SK-N-MC (cell line): ENCODE measurements at regions not wholly inside any gene's neighbourhood (a gene's known extent, or its start where the extent isn't known, plus 50 kb on each side); places are given as distances from the start of the nearest gene placed in this dataset.

Experiments
- EZH2 ChIP-seq: fragments of 200-600 bp; sonication (generic); IDR thresholded peaks from one replicate; pipeline ENCODE4 v1.6.1; 2017; ENCODE audit warnings: antibody characterized with exemption
- FOXP2 ChIP-seq: optimal IDR thresholded peaks from 2 replicates; pipeline ENCODE3; 2011; ENCODE audit warnings: mild to moderate bottlenecking, moderate library complexity; ENCODE audit not compliant: insufficient read depth; ENCODE audit errors: extremely low read length, control extremely low read depth
- POLR2AphosphoS5 ChIP-seq: IDR thresholded peaks from 2 replicates; pipeline ENCODE4 v1.6.1; 2012; ENCODE audit warnings: mild to moderate bottlenecking, low read depth, low read length, borderline replicate concordance

DNA sequence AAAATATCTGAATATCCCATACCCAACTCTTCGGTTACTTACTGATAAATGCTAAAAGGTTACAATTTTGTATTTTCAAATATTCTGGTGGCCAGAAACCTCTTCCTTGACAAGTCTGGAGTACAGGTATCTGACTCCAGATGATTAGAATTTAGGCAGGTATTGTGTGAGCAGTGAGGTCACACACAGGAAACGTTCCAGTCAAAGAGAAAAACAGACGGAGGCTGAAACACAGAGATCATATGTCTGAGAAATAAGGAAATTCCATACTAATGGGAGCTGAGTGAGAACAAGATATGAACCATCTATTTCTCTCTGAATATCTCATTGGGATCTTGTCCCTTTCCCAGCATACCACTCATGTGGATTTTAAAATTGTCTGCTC lies 89.4 kb upstream of the IGLL5 start:
- TF ChIP-seq EZH2 (no peak), POLR2AphosphoS5 (no peak), FOXP2 (no peak)
